HG02981 (cell line): ENCODE measurements at regions not wholly inside any gene's neighbourhood (a gene's known extent, or its start where the extent isn't known, plus 50 kb on each side); places are given as distances from the start of the nearest gene placed in this dataset.
"Not testable (repeated sequence)": the region's sequence is repeated elsewhere in the genome, so short reads cannot be mapped to it uniquely, and the experiment has no call there.

Experiments
- ATAC-seq: cut with Tn5 transposase; IDR thresholded peaks from one replicate; pipeline ENCODE4 v1.9.1; 2021; ENCODE audit warnings: mild to moderate bottlenecking, moderate library complexity; ENCODE audit not compliant: unreplicated experiment

DNA sequence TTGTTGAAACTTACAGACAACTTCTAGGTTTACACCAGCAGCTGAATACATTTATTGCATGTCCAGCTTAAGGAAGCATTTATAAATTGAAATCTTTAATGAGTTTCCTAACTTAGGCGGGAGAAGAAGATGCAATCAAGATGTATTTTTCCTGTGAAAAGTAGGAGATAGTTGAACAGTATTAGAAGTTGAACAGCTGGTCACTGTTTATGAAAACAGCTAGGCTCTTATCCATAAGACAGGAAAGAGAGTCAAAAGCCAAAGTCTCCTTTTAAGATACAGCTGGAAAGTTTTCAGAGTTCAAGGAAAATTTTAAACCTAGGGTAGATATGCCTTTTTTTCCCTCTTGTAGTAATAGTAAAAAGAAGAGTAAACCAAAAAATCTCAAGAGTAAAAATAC, 236.1 kb upstream of the FERD3L start:
- ATAC-seq: no peak

- ATAC-seq: no peak
Measured at GRCh38 chr7:19378345-19378714, 233.1 kb upstream of the FERD3L start.

GRCh38 chr7:19377611-19378344, 232.6 kb upstream of the FERD3L start:
- no peak for ATAC-seq

- ATAC-seq: no peak
Measured at GRCh38 chr7:19376538-19376937, 231.3 kb upstream of the FERD3L start.

- ATAC-seq: no peak
Measured at GRCh38 chr7:19375976-19376375, 230.8 kb upstream of the FERD3L start.

- no peak for ATAC-seq
Measured at GRCh38 chr7:19373334-19373733, 228.1 kb upstream of the FERD3L start.

GRCh38 chr7:19369806-19370205, 224.6 kb upstream of the FERD3L start:
- ATAC-seq: no peak

- ATAC-seq: no peak
Measured at GRCh38 chr7:19369182-19369581, 224.0 kb upstream of the FERD3L start.

GRCh38 chr7:19368491-19368925, 223.3 kb upstream of the FERD3L start:
- ATAC-seq: no peak

DNA sequence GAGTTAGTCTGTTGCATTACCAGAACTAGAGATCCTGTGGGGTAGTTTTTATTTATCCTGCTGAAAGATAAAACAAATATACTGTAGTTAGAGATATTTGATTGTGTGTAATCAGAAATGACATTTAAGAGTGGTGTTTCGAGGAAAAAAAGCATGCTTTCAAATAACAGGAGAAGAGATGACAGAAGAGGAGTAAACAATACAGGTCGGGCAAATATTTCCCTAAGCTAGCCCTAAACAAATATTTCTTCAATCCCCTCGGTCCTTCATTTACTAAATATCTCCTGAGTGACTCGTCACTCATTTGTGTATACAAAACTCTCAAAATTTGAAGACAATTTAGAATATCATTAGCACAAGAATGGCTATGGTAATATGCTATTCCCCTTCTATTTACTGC, 219.7 kb upstream of the FERD3L start:
- no peak for ATAC-seq

GRCh38 chr7:19362099-19362498, 216.9 kb upstream of the FERD3L start:
- ATAC-seq: no peak

DNA sequence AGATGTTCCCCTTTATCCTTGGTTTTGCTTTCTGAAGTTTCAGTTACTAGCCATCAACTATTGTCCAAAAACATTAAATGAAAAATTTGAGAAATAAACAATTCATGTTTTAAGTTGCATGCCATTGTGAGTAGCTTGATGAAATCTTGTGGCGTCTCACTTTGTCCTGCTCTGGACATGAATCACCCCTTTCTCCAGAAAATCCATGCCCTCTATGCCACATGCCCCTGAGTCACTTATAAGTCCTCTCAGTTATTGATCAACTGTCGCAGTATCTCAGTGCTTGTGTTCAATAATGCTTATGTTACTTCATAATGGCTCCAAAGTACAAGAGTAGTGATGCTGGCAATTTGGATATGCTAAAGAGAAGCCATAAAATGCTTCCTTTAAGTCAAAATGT, 208.0 kb upstream of the FERD3L start:
- ATAC-seq: no peak

GRCh38 chr7:19352305-19352695, 207.1 kb upstream of the FERD3L start:
- ATAC-seq: no peak

DNA sequence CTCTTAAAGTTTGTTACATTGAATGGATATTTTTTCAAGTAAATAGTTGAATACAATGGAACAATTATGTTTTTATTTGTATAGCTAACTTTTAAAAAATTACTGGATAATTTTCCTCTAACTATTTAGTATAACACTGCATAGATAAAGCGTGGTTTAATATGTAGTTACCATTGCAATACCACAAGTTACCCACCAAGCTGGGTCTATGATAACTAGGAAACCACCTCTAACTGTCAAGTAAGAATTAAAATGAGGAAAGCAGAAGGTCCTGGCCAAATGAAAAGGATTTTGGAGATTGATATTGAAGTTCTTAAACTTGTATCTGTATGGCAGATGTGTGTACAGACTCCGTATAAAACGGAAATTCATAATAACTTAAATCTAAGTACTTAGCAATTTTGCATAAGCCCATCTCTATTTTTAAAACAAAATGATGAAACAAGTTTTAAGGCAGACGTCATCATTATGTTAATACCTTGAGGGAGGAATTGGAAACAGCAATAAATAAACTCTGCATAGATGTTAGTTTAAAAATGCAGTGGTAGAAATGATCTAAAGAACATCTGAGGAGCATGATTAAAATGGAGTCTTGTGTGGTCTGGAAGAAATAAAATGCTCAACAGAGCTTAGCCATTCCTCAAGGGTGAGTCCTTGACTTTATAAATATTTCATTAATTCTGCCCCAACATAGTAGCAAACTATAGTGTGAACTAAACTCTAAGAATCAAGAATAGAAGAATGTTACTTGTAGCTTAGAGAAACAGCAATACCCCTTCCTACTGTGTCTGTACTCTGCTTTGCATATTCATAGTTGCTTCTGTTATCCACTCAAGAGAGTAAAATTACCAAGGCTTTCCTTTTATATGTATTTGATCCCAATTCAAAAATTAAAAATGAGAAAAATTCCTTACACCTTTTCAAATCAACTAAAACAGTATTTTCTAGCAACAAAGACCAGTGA, 206.4 kb upstream of the FERD3L start:
- no peak for ATAC-seq

DNA sequence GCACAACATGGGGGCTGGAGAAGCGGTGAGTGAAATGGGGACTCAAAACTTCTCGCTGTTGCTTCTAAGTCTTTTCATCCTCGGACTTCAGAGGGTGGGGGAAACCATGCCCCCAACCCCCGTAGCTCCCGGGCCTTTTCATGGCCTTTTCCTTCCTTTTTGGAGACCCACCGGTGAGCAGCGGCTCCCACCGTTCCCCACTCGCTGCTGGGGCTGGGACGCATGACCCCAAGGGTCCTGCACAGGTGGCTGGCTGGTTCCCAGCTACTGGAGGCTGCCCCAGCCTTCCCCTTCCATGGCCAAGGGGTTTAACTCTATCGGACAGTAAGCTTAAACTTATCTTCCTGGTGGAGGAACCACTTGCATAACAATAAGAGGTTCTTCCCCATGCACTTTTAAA, 194.3 kb upstream of the FERD3L start:
- no peak for ATAC-seq

- ATAC-seq: not testable (repeated sequence)
Measured at GRCh38 chr7:19338512-19338911, 193.3 kb upstream of the FERD3L start.

- ATAC-seq: no peak
Measured at GRCh38 chr7:19336836-19337383, 191.7 kb upstream of the FERD3L start.

GRCh38 chr7:19333706-19334105, 188.5 kb upstream of the FERD3L start:
- no peak for ATAC-seq

GRCh38 chr7:19327018-19327417, 181.8 kb upstream of the FERD3L start:
- ATAC-seq: no peak

DNA sequence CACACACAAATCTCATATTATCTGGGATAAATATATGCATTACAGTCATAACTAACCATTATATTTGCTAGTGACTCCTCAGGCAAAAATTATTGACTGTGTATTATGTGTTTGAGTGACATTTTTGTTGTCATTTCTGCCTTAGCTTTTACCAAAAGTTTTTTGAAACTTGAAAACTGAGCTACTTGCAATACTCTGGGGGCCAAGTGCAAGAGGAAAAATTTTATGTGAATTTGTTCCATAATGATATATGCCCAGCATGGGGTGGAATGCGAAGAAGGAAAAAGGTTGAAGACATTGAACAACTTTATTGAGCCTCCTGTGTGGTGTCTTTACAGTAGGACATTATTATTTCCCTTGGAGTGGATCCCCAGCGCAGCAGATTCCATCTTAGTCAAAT, 176.8 kb upstream of the FERD3L start:
- ATAC-seq: no peak

DNA sequence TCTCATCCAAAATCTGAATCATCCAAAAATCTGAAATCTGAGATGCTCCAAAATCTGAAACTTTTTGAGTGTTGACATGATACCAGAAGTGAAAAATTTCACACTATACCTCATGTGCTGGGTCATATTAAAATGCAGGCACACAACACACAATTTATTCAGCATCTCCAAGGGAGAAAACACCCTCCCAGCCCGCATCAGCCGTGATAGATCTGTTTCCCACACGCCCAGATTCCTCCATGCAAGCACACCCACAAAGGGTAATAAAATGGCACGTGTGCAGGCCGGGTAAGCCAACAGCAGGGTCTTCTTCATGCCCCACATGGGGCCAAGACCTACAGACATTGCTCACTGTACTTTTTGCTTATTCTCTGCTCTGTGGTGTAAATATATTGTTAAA, 173.1 kb upstream of the FERD3L start:
- ATAC-seq: no peak

GRCh38 chr7:19317461-19317860, 172.2 kb upstream of the FERD3L start:
- ATAC-seq: no peak
